HG02571 (cell line): ENCODE measurements at regions not wholly inside any gene's neighbourhood (a gene's known extent, or its start where the extent isn't known, plus 50 kb on each side); places are given as distances from the start of the nearest gene placed in this dataset.
"Not testable (repeated sequence)": the region's sequence is repeated elsewhere in the genome, so short reads cannot be mapped to it uniquely, and the experiment has no call there.

Source experiments
- ATAC-seq: cut with Tn5 transposase; IDR thresholded peaks from one replicate; pipeline ENCODE4 v1.9.1; 2021; ENCODE audit warnings: mild to moderate bottlenecking, moderate library complexity; ENCODE audit not compliant: unreplicated experiment

- ATAC-seq, result no peak
Measured at GRCh38 chr20:55439070-55439469, 566.2 kb downstream of the CBLN4 start.

DNA sequence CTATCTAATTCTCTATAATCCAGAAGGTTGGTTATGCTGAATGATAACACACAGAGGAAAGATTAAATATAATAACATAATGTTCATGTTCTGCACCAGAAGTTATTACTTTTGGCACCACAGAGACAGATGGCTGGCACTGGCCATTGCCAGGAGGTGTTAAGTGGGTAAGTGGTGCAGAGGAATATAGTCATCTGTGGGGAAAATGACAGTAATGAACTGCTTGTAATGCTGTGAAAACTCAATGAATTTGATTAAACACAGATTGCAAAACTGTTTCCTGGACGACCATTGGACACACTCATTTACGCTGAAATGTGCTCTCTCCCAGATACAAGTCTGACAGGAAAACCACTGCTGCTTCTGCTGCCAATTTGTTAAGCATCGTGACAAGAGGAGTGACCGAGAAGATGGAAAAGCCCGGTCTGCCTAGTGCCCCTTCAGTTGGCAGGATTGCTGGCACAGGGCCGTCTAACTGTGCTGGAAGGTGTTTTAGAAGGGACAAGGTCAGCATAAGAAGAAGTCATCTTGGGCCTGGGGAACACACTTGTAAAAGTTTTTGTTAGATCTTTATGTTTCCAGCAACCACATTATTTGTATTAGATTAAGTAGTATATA is 567.4 kb downstream of the CBLN4 start:
- no peak for ATAC-seq

DNA sequence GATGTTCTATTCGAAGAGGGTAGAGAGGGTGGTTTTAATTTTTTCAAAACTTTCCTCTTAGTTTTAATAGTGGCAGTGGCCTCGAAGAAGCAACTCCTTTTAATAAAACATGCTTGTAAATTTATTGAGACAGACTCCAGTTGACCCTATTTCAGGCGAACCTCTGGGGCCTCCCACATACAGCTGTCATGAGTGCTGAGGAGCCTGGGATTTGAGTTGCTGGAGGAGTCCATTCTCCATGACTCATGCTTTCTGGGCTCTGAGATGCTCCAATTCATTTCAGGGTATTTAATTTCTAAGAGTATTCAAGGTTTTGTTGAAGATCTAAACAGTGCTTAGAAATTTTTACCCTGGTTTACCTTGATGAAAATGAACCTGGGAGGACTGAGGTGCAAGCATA is 580.4 kb downstream of the CBLN4 start:
- ATAC-seq, result no peak

DNA sequence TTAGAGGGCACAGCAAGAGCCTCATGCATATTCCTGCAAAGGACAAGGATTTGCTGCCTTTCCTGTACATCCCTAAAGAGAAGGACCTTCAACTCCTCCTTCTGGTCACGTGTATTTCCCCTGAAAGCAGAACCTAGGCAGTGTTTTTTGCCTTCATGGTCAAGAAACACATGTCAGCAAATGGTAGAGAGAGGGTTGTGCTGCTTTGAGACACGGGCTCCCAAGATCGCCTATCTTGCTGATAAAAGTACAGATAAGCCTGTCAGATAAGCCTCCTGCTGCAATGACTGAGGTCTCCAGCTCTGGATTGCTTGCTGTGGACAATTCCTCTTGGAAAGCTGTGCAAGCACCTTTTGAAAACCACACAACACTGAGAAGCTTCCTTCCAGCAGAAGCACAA is 580.8 kb downstream of the CBLN4 start:
- ATAC-seq, result no peak

DNA sequence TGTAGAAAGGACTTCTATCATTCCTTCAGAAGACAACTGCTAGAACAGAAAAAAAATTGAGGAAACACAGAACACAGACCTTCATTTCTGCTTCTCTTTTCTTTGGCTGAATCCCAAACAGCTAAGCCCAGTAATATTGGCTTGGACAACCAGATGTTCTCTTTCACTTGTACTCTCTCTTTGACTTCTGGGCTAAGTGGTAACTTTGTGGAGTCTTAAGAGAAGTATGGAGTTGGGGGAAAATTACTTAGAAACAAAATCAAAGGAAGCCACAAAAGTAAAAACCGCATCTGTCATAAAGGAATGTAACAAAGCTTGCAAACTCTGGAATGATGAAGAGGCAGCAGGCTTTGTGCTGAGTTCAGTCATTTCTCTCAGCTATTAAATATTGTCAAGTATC is 587.5 kb downstream of the CBLN4 start:
- ATAC-seq, result no peak

DNA sequence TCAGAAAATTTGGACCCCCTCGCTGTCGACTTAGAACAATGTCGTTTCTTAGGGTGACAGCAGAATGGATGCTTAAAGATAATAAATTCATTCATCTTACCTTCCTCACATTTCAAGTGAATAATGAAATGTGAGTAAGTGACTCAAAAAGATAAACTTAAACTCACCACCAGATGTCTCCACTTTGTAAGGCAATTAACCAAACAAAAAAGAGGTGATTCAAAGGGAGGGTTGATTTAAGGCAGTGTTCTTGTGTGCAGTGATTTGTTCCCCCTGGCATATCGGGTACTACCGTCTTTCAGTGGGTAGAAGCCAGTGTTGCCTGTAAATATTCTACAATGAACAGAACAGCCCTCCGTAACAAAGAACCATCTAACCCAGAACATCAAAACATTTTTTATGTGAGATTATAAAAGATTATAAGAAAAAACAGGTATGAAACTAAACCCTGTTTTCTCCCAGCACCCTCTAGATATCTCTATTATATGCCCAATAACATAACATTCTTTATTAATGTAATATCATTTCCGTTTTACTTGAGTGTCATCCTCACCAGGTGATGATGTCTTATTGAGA is 589.7 kb downstream of the CBLN4 start:
- no peak for ATAC-seq

- not testable (repeated sequence) for ATAC-seq
Measured at GRCh38 chr20:55412508-55412907, 592.8 kb downstream of the CBLN4 start.

GRCh38 chr20:55406891-55407290 is 598.4 kb downstream of the CBLN4 start:
- no peak for ATAC-seq

DNA sequence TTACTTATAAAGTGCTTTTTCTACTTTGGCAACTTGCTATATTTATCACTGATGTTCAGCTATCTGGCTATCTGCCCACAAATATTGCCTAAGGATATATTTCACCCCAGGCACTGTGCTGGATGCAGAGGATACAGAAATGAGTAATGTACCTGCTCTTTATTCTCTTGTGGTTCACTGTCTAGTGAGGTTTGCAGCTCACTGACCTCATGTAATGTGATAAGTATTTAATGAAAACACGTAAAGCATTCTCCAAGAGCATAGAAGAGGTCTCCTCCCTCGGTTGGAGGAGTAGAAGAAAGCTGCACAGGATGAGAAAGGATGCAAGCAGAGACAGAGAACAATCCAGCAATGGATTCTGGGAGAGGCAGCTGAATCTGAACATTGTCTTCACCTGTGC is 610.7 kb downstream of the CBLN4 start:
- no peak for ATAC-seq

- ATAC-seq, result no peak
Measured at GRCh38 chr20:55390791-55391190, 614.5 kb downstream of the CBLN4 start.

DNA sequence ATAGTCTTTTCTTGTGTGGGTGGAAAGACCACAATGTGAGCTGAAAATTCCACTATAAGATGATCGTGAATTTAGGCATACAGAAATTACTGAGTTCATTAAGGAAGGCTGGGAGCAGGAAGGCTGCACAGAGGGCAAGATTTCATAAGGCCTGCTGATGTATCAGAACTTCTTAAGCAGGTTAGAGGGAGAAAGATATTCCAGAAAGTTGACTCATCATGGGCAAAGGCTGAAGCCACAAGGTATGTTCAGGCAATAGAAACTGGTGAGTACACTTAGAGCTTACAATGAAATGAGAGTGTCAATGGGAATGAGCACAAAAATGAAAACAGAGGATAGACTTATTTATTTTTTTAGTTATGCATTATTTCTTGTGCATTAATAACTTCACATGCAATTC is 618.6 kb downstream of the CBLN4 start:
- ATAC-seq, result no peak

- no peak for ATAC-seq
Measured at GRCh38 chr20:55375920-55376319, 629.4 kb downstream of the CBLN4 start.

DNA sequence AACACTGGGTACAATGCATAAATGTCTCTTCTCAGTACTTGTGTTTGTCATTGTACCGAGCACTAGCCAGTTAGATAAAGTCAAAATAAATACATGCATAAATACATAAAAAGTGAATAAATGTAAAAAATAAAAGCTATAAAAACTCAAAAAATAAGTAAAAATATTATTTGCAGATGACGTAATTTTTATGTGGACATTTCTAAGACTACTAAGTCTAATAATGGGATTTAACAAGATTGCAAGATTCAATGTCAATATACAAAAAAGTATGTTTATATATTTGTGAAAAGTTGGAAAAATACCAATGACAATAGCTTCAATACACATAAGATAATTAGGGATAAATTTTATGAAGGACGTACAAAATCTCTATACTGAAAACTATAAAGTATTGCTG is 639.6 kb downstream of the CBLN4 start:
- no peak for ATAC-seq

GRCh38 chr20:55360895-55361294 is 644.4 kb downstream of the CBLN4 start:
- ATAC-seq, result no peak

DNA sequence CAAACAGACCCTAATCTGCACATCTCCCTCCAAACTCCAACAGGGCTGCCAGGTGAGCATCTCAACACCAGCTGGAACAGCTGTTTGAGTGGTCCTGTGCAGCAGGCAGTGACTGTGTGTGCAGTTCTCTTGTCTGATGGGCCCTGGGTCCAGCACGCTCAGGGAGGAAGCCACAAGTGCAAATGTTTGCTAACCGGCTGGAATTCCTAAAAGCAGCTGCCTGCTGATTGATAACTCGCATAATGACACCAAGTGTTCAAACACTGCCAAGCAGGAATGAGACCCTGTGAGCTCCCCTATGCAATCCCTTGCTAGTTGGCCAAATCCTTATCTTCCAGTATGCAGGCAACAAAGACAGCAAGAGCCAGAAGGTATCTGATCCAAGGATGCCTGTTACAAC is 650.6 kb downstream of the CBLN4 start:
- no peak for ATAC-seq

GRCh38 chr20:55353206-55353605 is 652.1 kb downstream of the CBLN4 start:
- ATAC-seq, result no peak

GRCh38 chr20:55348223-55348622 is 657.1 kb downstream of the CBLN4 start:
- no peak for ATAC-seq

DNA sequence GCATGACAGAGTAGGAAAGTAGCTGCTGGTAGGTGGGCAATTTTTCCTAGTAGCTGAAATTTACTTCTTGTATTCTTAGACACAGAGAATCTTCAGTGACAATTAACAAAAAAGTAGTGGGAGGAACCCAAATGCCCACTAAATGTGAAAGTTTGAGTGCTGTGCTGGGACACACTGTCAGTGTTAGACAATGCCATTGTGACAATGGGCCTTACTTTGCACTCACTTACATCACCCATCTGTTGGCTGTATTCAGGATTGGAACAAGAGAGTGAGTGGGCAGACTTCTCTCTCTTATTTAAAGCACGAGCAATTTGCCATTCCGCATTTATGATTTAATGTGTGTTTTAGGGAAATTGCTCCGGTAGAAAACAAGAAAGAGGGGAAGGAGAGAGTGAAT is 662.5 kb downstream of the CBLN4 start:
- ATAC-seq, result no peak

DNA sequence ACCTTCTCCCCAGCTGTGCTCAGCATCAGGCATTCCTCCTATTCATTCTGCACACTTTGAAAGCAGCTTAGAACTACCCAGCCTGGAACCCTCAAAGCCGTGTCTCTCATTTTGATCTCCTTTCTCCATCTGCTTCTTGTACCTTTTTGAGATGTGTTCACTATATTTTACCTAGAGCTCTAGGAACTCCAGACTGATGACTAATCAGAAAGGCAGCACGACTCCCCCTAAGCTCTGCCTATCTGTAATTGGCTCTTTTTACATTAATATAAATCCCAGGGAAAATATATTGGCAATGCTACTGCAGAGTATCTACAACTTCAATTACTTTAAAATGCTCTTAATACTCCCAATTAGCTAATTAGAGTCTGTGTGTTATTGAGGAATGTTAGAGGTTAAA is 671.5 kb downstream of the CBLN4 start:
- no peak for ATAC-seq

DNA sequence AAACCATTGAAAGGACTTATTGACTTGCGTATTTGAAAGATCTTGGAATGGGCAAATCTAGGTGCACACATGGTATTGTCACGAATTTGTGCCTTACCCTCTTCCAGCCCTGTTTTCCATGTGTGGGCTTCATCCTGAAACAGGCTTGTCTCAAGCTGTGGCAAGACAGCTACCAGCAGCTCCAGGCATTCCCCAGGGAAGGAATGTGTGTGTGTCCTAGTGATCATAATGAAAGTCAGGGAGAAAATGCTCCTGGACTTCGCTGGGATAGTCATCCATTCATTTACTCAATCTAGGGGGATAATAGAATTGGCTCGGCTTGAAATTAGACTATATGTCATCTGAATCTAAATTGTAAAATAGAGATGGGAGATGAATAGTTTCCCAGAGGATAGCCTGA is 676.2 kb downstream of the CBLN4 start:
- no peak for ATAC-seq

DNA sequence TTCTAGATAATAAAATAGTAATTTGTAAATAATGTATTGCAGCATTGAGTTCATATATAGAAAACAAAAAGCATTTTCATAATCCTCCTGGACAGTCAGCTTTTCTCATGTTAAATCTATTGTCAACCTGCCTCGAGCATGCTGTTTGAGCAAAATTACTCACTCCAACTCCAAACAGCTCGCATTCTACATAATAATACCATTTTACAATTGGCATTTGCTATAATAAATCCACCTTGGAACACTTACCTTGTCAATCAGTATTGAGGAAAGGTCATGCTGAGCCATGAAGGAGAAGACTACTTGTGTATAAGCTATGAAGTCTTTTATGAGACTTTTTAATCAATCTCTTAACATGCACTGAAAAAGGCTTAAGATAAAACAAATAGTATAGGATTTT is 682.6 kb downstream of the CBLN4 start:
- no peak for ATAC-seq

DNA sequence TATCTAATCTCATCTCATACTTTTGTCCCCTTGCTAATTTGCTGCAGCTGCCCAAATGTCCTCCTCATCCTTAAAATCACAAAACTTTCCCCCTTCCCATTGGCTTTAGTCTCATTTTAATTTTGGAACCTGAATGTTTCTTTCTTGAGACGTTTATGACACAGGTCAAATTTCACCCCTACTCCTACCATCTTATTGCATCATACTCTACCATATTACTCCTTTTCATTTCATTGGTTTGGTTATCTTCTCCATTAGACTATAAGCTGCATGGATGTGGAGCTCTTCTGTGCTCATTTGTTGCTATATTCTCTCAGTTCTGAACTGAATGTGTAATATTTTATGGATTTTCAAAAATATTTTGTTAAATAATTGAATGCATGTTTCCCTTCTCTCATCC is 688.6 kb downstream of the CBLN4 start:
- no peak for ATAC-seq

- ATAC-seq, result not testable (repeated sequence)
Measured at GRCh38 chr20:55310844-55311243, 694.5 kb downstream of the CBLN4 start.
